ENCODE measurements at regions not wholly inside any gene's neighbourhood (a gene's known extent, or its start where the extent isn't known, plus 50 kb on each side); places are given as distances from the start of the nearest gene placed in this dataset.
"Not testable (repeated sequence)": the region's sequence is repeated elsewhere in the genome, so short reads cannot be mapped to it uniquely, and the experiment has no call there.

DNA sequence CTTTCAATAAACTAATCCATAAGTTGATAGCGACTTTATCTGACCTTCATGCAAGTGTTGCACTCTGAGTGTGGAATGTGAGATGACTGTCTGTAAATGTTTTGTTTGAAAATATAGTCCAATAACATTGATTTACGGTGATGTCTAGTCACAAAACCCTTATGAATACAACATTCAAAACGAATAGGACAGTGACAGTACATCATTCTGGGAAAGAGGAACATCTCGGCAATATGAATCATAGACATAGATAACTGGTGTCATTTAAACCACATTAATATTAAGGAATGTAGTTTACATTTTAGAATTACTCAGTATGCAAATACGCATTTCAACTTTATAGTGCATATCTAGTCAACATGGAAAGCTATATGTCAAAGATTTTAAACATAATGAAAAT is 1311.6 kb upstream of the ADGRL4 start:
- H3K27me3 ChIP-seq (ENCODE audit: insufficient read depth, poor library complexity, severe bottlenecking) = no peaks in the 10 kb centered on the region
- H3K4me3 ChIP-seq (replicated peaks; ENCODE audit: insufficient read depth, low read length) = no peak overlapping the region
- H3K27ac ChIP-seq (replicated peaks) = no peak overlapping the region
- DNase-seq (ENCODE audit: low read depth in 1 of 2, low spot score in 1 of 2) = no peak
- TF ChIP-seq, protein P1, sequence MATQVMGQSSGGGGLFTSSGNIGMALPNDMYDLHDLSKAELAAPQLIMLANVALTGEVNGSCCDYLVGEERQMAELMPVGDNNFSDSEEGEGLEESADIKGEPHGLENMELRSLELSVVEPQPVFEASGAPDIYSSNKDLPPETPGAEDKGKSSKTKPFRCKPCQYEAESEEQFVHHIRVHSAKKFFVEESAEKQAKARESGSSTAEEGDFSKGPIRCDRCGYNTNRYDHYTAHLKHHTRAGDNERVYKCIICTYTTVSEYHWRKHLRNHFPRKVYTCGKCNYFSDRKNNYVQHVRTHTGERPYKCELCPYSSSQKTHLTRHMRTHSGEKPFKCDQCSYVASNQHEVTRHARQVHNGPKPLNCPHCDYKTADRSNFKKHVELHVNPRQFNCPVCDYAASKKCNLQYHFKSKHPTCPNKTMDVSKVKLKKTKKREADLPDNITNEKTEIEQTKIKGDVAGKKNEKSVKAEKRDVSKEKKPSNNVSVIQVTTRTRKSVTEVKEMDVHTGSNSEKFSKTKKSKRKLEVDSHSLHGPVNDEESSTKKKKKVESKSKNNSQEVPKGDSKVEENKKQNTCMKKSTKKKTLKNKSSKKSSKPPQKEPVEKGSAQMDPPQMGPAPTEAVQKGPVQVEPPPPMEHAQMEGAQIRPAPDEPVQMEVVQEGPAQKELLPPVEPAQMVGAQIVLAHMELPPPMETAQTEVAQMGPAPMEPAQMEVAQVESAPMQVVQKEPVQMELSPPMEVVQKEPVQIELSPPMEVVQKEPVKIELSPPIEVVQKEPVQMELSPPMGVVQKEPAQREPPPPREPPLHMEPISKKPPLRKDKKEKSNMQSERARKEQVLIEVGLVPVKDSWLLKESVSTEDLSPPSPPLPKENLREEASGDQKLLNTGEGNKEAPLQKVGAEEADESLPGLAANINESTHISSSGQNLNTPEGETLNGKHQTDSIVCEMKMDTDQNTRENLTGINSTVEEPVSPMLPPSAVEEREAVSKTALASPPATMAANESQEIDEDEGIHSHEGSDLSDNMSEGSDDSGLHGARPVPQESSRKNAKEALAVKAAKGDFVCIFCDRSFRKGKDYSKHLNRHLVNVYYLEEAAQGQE (IDR thresholded peaks at IDR 0.05; ENCODE audit: insufficient replicate concordance, low read depth) = no peak
- no peak for TF ChIP-seq POLR2AphosphoS5 (IDR thresholded peaks at IDR 0.05; ENCODE audit: low read depth)
- TF ChIP-seq SPI1 (IDR thresholded peaks at IDR 0.05; ENCODE audit: borderline replicate concordance, low read depth) = no peak
- TF ChIP-seq GABPA (IDR thresholded peaks at IDR 0.05; ENCODE audit: low read depth) = no peak

DNA sequence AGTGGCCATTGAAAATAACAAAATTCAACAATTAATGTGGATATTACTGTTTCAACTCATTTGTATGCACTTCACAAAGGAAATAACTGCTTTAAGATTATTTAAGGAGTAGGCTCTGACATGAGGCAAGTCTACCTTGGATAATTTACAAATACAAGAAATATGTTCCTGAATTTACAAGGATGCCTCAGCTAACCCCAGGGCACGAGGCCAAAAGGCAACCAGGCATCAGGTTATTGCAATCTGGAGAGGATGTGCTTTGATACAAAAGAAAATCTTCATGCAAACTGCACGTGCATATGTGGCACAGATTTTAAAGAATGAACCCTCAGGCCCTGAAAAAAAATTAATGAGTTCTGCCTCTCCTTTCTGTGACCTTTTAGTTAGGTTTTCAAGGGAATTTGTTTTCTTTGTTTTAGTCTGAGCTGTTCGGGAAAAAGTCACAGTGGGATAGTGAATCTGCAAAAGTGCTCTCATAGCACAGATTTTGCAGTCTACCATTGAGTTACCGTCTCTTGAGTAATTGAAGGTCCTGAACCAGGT is 1304.2 kb upstream of the ADGRL4 start:
- DNase-seq (ENCODE audit: low read depth in 1 of 2, low spot score in 1 of 2) = no peak
- no peaks in the 10 kb centered on the region for H3K27me3 ChIP-seq (ENCODE audit: insufficient read depth, poor library complexity, severe bottlenecking)
- TF ChIP-seq SPI1 (IDR thresholded peaks at IDR 0.05; ENCODE audit: borderline replicate concordance, low read depth) (no peak), POLR2AphosphoS5 (IDR thresholded peaks at IDR 0.05; ENCODE audit: low read depth) (no peak), GABPA (IDR thresholded peaks at IDR 0.05; ENCODE audit: low read depth) (no peak)
- TF ChIP-seq, protein P1 (IDR thresholded peaks at IDR 0.05; ENCODE audit: insufficient replicate concordance, low read depth) = no peak
- no peak overlapping the region for H3K27ac ChIP-seq (replicated peaks)
- H3K4me3 ChIP-seq (replicated peaks; ENCODE audit: insufficient read depth, low read length) = no peak overlapping the region

DNA sequence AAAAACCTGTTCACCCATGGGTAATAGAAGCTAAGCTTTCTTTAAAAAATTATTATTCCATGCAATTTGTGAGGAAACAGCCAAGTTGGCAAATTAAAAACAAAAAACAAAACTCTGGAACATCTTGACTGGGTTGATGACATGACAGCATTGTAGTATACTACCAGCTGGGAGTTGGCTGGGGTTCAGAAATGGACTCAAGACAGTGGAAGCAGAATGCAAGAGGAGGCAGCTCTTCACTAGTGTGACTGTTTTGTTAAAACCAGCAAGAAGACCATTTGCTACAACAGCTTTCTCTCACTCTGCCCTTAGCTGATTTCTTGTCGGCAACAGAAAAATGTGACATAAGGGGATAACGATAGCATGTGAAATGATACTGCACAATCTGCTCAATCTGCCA is 1298.9 kb upstream of the ADGRL4 start:
- H3K4me3 ChIP-seq (replicated peaks; ENCODE audit: insufficient read depth, low read length) = no peak overlapping the region
- H3K27me3 ChIP-seq (ENCODE audit: insufficient read depth, poor library complexity, severe bottlenecking) = no peaks in the 10 kb centered on the region
- DNase-seq (ENCODE audit: low read depth in 1 of 2, low spot score in 1 of 2) = no peak
- H3K27ac ChIP-seq (replicated peaks) = no peak overlapping the region
- TF ChIP-seq, protein P1 (IDR thresholded peaks at IDR 0.05; ENCODE audit: insufficient replicate concordance, low read depth) = no peak

DNA sequence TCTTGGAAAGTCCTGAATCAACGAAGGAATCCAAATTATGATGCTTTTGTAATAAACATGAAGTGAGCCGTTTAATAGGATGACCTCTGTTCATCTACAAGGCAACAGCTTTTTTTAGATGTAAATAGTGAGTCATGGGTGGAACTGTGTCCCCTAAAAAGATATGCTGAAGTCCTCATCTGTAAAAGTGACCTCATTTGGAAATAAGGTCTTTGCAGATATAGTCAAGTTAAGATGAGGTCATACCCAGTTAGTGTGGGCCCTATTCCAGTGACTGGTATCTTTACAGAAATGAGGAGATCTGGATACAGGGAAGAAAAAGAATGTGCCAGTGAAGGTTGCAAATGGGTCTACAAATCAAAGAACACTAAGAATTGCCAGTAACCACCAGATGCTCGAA is 1287.3 kb upstream of the ADGRL4 start:
- TF ChIP-seq, protein P1 (IDR thresholded peaks at IDR 0.05; ENCODE audit: insufficient replicate concordance, low read depth) = no peak
- TF ChIP-seq POLR2AphosphoS5 (IDR thresholded peaks at IDR 0.05; ENCODE audit: low read depth) (no peak), GABPA (IDR thresholded peaks at IDR 0.05; ENCODE audit: low read depth) (no peak), SPI1 (IDR thresholded peaks at IDR 0.05; ENCODE audit: borderline replicate concordance, low read depth) (no peak)
- TF ChIP-seq, protein P2, sequence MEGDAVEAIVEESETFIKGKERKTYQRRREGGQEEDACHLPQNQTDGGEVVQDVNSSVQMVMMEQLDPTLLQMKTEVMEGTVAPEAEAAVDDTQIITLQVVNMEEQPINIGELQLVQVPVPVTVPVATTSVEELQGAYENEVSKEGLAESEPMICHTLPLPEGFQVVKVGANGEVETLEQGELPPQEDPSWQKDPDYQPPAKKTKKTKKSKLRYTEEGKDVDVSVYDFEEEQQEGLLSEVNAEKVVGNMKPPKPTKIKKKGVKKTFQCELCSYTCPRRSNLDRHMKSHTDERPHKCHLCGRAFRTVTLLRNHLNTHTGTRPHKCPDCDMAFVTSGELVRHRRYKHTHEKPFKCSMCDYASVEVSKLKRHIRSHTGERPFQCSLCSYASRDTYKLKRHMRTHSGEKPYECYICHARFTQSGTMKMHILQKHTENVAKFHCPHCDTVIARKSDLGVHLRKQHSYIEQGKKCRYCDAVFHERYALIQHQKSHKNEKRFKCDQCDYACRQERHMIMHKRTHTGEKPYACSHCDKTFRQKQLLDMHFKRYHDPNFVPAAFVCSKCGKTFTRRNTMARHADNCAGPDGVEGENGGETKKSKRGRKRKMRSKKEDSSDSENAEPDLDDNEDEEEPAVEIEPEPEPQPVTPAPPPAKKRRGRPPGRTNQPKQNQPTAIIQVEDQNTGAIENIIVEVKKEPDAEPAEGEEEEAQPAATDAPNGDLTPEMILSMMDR (IDR thresholded peaks at IDR 0.05; ENCODE audit: insufficient read depth, low read length) = no peak
- H3K27me3 ChIP-seq (ENCODE audit: insufficient read depth, poor library complexity, severe bottlenecking) = no peaks in the 10 kb centered on the region
- DNase-seq (ENCODE audit: low read depth in 1 of 2, low spot score in 1 of 2) = no peak

DNA sequence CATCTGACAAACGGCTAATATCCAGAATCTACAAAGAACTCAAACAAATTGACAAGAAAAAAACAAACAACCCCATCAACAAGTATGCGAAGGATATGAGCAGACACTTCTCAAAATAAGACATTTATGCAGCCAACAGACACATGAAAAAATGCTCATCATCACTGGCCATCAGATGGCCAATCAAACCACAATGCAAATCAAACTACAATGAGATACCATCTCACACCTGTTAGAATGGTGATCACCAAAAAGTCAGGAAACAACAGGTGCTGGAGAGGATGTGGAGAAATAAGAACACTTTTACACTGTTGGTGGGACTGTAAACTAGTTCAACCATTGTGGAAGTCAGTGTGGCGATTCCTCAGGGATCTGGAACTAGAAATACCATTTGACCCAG is 1282.2 kb upstream of the ADGRL4 start:
- not testable (repeated sequence) for DNase-seq (ENCODE audit: low read depth in 1 of 2, low spot score in 1 of 2); H3K27ac ChIP-seq (replicated peaks); H3K27me3 ChIP-seq (ENCODE audit: insufficient read depth, poor library complexity, severe bottlenecking); H3K4me3 ChIP-seq (replicated peaks; ENCODE audit: insufficient read depth, low read length)

More for the DNA sequence above, 1287.3 kb upstream of the ADGRL4 start:
- H3K27ac ChIP-seq (replicated peaks) = no peak overlapping the region
- H3K4me3 ChIP-seq (replicated peaks; ENCODE audit: insufficient read depth, low read length) = no peak overlapping the region
